Smooth muscle cell of the brain vasculature (primary cell): ENCODE measurements at regions not wholly inside any gene's neighbourhood (a gene's known extent, or its start where the extent isn't known, plus 50 kb on each side); places are given as distances from the start of the nearest gene placed in this dataset.

ENCODE experiments used
- DNase-seq: peaks from one replicate; pipeline ENCODE4 v3.0.0-alpha.2; 2012; ENCODE audit warnings: low read depth, low spot score

DNA sequence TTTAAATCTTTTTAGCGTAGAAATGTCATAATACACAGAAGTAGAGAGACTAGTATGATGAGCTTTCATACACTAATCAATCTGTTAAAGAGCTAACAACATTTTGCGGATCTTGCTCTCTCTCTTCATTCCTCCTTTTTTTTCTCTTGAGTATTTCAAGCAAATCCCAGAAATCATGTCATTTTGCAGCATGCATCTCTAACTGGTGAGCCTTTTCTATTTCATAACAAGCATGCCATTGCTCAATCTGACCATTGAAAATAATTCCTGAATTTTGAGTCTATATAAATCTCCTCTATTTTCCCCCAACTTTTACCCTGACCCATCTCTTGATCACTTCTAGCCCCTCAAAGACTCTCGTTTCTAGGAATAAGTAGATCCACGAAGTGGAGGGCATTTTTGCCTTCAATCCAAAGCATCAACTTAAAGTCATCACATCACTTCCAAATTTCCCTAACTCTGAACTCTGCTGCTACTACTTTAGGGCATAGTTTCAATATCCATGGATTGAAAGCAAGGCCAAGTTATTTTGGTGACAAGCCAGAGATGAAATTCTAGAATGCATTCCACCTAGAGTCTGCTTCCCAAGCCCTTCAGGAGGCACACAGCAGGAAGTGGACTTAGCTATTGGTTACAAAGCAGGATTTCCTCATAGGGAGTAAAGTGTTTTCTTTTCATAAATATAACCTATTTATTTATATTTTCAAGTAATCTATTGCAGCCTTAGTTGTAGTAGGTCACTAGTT is 253.5 kb upstream of the ZPLD1 start:
- DNase-seq, result peak; percentile 89

DNA sequence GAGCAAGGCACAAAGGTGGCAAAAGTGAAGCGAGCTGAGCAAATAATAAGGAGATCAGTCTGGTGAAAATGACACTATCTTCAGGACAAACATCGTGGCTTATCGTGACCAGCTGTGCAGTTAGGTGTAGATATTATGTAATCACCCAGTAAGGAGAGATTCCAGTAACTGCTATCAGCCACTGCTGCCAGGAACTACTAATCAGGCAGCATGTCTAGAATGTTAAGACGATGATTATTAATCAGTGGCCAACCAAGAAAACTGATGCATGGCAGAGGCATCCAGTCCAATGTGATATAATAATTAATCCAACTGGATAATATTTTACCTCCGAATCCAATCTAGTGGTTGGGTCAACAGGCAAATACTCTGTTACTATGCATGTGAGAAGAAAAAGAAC is 252.7 kb upstream of the ZPLD1 start:
- no peak for DNase-seq

DNA sequence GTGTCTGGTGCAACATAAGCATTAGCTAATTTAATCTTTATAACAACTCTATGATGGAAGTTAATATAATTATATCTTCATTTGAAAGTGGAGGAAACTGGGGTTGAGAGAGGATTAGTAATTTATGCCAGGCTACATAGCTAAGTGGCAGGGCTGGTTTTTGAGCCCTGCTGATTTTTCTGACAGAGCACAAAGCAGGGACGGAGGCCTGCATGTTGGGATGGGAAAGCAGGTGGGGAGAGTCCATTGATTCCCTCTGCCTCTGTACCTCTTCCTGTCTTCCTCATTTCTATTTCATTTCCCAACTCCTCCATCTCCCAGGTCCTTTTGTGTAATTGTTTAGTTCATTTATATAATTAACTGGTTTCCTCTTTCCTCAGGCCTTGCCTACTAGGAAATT is 251.6 kb upstream of the ZPLD1 start:
- DNase-seq, result no peak

DNA sequence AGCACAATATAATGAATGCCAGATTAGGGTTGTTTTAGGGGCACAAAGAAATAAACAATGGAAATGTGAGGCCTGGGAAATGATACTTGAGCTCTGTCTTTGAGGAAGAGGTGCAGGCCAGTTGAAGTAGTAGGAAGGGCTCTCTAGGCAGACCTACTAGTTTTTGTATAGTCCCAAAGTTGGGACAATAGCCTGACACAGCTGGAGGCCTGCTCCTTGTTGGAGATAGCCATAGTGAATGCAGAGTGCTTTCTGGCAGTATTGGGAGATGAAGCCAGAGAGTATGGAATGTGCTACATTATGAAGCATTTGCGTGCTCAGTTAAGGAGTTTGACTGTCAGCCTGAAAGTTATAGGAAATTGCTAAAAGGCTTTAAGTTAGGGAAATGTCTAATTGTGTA is 251.2 kb upstream of the ZPLD1 start:
- DNase-seq, result no peak

DNA sequence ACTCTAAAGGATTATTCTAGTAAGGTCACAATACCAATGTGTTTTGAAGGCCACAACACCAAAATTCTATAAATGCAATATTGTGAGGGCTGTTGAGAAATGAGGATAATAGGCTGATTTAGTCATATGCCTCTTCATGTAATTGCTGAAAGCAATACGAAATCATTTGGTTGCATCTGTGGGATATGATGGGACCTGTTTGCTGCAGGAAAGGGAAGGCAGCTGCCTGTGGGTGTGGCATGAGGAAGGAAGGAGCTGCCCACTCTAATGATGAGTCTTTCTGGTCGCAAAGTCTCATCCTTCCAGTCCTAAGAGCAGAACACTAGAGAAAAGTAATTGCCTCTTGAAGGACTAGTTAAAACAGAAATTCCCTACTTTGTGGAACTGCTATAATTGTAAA is 245.3 kb upstream of the ZPLD1 start:
- DNase-seq, result no peak

DNA sequence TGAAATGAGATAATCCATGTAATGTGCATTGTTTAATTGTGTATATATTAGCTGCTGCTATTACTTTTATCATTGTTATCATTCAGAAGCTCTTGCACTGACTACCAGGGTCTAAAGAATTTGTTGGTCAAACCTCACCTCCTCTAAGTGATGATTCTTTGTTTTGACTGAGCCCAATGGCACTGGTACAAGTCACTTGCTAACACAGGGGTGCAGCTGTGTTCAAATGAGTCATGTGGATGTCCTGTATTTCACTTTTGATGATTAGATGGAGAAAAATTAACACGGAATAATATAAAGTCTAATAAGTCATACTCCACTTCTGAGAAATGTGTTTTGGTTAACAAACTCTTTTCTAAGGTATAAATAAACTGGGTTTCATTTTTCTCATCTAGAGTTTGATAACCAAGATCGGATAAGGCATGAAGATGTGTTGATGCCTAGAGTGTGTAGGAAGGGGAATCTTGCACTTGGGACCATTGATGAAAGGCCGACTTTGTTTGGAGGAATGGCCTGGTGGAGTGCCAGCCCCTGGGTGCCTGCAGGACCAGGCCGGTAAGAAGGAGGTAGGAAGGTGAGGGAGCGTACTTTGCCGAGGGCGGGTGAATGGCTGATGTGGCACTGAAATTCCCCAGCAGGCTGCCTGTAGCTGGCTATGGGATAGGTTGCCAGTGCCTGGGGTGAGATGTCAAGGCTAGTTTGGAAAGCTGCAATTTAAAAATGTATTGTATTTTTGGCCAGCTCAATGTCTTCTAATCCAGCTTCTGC is 244.7 kb upstream of the ZPLD1 start:
- no peak for DNase-seq

DNA sequence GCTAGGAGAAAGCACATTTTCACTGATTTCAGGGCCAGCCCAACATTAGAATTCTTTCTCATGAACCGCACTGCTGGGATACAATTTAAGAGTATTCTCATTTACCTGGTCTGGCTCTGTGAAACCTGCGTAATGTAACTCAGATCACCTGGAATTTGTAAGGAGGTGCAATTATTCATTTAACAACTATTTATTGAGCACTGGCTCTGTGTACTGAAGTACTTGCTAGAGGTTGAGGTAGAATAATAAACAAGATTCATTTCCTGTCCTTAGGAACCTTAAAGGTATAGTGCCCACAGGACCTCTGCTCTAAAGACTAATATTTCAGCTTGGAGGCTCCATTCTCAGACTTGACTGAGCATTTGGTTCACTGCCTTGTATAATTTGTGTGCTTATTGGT is 242.2 kb upstream of the ZPLD1 start:
- DNase-seq, result no peak

DNA sequence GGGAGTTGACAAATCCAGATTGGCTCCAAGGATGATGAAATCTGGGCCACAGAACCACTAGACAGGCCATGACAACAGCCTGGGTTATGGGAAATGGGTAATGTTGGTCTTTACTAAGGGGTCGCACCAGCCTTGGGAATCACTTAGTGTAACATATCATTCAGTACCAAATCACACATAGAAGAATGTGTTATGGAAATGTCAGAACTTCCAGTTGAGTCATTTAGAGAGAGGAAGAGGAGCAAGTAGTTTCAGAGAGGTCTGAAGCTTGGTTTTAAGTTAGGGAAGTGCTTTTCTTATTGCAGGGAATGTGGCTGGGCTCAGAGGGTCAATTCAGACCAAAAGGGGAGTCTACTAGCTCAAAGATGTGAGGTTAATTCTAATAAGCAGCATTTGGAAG is 241.6 kb upstream of the ZPLD1 start:
- no peak for DNase-seq

DNA sequence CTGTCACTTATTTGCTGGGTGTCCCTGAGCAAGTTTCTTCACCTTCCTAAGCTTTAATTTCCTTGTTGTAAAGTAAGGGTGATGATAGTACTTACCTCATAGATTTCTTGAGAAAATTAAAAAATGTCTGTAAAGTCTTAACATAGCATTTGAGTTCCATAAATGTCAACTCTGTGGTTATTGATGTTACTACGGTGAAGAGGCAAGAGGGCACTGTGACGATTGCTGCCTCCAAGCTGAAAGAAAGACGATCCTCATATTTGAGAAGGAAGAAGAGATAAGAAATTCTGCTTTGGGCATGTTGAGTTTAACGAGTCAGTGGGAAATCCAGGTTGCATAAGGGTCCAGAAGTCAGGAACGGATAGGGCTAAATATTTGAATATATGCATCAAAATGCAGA is 240.8 kb upstream of the ZPLD1 start:
- DNase-seq, result no peak

DNA sequence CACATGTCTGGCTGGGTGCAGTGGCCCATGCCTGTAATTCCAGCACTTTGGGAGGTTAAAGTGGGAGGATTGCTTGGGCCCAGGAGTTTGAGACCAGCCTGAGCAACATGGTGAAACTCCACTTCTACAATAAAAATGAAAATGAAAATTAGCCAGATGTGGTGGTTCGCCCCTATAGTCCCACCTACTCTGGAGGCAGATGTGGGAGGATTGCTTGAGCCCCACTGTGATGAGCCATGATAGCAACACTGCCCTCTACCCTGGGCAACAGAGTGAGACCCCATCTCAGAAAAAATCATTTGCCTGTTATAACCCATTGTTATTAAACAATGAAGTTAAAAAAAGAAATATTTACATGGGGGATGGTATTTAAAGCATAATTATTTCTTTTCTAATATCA is 240.1 kb upstream of the ZPLD1 start:
- DNase-seq, result no peak

DNA sequence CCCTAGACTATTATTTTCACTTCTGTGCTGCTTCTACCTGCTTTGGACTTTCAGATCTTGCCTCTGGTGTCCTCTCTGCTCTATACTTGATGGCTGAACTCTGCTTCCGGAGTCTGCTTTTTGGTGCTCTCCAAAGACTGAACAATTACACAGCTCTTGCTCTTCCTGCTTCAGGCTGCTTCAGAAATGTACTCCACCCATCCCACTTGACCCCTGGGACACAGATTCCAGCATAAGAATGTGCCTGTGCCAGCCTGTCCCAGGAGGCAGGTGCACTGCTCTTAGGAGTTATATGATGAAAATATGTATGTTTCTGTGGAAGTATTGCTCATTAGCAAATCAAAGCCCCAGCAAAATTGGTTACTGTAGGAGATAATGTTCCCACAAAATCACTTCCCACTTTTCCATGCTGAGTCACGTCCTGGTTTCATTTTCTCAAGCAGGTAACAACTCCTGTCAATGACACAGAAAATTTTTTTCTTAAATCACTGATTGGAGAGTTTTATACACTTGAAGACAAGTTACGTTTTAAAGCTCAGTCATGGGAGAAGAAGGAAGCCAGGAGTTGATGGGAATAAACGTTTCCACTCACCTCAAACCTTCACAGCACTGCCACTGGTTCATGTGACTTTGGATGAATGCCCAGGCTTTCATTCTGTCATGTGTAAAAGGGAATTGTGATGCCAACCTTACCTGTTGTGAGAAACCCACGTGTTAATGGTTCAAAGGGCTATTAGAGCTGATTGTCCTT is 239.4 kb upstream of the ZPLD1 start:
- DNase-seq, result no peak

DNA sequence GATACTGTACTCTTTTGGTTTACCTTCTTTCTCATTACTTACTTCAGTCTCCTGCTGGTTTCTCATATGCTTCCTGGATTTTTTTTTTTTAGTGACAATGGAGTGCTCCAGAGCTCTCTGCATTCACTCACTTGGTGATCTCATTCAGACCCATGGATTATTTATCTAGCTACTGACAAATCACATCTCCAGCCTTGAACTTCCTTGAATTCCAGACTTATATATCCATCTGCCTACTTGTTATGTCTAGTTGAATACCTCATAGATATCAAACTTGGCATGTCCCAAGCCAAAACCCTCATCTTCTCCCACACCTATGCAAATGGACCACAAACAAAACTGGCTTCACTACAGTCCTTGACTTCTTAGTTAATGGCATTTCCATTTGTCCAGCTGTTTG is 234.7 kb upstream of the ZPLD1 start:
- no peak for DNase-seq

DNA sequence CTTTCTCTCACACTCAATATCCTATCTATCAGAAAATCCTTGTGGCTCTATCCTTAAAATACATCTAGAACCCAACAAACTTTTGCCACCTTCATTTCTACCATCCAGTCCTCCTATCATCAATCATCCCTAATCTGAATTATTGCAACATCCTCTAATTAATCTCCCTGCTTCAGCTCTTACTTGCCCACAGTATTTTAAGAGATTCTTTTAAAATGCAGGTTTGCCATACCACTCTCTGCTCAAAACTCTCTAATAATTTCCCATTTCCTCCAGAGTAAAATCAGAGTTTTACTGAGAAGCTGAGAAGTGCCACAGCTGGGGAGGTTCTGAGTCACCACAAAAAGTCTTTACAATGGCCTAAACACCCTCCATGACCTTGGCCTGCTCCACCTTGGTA is 234.3 kb upstream of the ZPLD1 start:
- no peak for DNase-seq

DNA sequence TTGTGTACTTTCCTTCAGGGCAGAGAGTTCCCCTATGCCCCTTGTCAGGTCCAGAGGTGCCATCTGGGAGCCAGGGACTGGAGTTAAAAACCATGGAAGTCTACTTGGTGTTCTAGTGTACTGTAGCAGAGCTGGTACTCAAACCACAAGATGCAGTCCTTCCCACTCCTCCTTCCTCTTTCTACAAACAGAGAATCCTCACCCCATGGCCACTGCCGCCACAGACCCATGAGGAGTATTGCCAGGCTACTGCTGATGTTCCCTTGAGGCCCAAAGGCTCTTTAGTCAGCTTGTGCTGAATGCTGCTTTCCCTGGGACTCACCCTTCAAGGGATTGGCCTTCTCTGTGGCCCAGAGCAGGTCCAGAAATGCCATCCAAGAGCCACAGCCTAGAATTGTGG is 229.2 kb upstream of the ZPLD1 start:
- no peak for DNase-seq

DNA sequence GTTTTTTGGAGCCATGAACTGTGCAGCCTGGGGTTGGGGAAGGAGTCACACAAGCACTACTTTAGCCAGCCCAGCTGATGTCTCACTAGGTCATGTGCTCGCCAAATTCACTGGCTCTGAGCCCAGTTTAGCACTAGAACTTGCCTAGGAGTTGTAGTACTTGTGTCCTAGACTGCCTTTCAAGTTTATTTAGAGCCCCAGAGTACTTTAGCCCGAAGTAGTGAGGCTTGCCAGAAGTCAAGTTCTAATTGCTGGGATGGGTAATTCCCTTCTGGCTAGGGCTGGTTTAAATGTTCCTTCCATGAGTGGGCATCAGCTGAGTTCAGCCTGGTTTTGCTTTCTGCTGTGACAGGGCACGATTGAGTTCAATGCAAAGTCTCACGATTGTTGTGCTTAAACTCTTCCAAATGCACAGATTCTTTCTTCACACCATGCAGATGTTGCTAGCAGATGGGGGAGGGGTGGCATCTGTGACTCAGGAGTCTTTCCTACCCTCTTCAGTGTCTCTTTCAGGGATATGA is 228.2 kb upstream of the ZPLD1 start:
- peak; percentile 20 for DNase-seq

DNA sequence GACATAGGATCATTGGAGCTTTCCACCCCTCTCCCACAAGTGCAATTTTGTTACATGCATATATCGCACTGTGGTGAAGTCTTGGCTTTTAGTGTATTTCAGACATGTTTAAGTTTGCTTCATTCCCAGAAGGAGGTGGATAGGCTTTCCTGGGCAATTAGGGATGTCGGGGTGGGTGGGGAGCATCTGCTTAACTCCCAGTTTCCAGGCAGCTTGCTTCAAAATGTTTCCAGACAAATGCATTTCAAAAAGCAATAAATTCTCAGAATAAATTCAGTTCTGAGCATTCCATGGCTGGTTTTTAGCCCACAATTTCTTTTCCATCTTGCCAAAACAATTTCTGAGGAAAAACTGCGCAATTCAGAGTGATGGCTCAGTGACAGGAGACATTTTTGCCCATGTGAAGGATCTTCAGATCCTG is 227.7 kb upstream of the ZPLD1 start:
- DNase-seq, result no peak

DNA sequence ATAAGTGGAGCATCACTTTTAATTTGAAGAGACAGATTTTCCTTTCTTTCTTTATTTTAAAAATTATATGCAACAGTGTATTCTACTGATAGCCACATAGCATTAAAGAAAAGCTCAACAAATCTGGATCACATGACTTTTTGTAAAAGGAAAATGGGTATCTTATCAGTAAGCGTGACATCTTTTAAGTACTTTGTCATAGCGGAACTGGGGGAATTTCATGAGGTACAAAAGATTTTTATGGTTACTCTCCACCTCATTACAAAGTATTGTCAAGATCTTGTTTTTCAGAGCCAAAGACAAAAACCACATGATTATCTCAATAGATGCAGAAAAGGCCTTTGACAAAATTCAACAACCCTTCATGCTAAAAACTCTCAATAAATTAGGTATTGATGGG is 219.6 kb upstream of the ZPLD1 start:
- DNase-seq, result no peak

DNA sequence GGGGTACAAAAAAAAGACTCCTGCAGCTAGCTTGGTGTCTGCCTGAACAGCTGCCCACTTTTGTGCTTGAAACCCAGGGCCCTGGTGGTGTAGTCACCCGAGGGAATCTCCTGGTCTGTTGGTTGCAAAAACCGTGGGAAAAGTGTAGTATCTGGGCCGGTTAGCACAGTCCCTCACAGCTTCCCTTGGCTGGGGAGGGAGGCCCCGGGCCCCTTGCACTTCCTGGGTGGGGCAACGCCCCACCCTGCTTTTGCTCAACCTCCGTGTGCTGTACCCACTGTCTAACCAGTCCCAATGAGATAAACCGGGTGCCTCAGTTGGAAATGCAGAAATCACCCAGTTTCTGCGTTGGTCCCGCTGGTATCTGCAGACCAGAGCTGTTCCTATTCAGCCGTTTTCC is 211.7 kb upstream of the ZPLD1 start:
- no peak for DNase-seq

DNA sequence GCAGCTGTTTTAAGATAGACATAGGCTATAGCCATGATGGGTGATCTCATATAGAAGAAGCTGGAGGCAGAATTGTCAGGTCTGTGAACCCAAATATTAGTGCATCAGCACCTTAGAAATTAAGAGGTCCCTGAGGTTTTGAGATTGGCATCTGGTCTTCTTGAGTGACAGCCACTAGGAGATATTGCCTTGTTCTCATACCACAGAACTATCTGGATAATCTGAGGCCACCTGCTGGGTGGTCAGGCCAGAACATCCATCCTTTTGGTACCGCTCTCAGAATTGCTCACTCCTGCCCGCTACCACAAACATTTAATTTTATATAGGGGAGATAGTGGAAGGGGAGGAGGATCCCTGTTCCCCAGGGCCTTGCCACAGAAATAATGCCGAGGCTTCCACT is 210.6 kb upstream of the ZPLD1 start:
- DNase-seq, result no peak

DNA sequence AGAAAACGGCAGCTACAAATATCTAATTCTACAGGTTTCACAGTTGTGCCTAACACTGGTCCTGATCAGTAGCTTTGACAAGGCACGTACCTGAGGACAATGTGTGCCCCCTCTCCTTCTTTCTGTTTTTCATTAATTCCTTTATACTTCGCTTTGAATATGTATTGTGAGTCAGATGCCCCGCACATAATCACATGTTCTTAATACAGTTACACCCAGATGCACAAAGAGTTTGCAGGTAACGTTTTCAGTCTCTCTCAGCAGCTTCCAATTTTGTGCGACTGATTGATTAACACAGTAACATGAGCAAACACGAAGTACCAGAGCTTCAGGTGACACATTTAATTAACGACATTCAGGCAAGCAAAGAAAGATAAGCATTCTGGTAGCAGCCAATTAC is 209.8 kb upstream of the ZPLD1 start:
- DNase-seq, result no peak

DNA sequence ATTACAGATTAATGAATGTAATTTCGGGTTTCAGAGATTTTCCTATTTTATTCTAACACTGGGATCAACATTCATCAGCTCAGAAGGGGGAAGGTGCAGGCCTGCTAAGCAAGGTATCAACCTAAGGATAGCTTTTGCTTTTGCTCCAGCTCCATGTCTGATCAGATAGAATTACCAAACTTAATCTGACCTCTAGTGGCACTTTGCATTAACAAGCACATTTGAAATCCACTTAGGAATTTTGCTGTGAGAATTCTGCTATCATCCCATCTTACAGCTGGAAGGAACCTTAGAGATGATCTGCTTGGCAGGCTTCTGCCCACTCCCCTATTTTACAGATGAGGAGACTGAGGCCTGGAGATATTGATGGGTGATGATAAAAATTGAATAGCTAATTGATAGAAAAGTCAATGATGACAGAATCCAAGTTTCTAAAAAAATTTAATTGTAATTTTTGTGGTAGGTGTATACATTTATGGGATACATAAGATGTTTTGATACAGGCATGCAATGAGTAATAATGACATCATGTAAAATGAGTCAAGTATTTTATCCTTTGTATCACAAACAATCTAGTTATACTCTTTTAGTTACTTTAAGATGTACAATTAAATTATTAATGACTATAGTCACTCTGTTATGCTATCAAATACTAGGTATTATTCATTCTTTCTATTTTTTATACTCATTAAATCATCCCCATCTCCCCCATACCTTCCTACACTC is 209.2 kb upstream of the ZPLD1 start:
- DNase-seq, result peak; percentile 54

DNA sequence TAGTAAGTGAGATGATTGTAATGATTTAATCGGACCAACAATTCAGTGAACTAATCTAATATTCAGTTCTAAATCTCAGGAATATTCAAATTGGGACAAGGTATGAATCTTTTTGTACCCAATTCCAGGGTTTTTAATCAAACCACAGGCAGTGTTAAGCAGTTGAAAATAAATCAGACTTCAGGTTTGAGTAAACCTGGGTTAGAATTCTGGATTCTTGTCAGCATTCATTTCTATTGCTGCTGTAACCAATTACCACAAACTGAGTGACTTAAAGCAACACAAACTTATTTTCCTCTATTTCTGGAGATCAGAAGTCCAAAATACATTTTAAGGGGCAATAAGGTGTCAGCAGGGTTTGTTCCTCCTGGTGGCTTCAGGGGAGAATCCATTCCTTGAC is 208.4 kb upstream of the ZPLD1 start:
- DNase-seq, result no peak
